ENCODE measurements at regions not wholly inside any gene's neighbourhood (a gene's known extent, or its start where the extent isn't known, plus 50 kb on each side); places are given as distances from the start of the nearest gene placed in this dataset.

- no peak for TF ChIP-seq CTCF (IDR thresholded peaks at IDR 0.05)
- TF ChIP-seq POLR2A (IDR thresholded peaks at IDR 0.05) = no peak
- TF ChIP-seq EP300 (IDR thresholded peaks at IDR 0.05) = no peak
Measured at GRCh38 chrX:5042563-5042962, 1186.1 kb downstream of the NLGN4X start.

Data from sigmoid colon (tissue), 4 donors.